ENCODE measurements at regions not wholly inside any gene's neighbourhood (a gene's known extent, or its start where the extent isn't known, plus 50 kb on each side); places are given as distances from the start of the nearest gene placed in this dataset.

DNA sequence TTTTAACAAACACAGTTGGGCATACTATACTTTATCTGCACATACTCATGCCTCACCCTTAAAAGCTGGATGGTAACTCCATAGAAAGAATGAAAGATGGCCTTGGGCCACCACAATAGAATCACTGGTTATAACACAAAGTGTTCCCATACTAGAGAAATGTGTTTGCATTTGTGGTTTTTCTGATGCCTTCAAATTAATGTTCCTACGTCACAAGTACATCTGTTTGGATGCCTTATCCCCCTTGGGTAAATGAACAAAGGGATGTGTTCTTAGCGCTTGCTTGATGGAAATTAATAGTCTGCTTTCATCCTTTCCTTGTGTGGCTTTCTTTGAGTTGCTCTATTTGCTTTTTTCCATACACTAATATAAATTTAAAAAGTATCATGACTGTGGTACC lies 291.1 kb upstream of the PDE4D start:
- TF ChIP-seq GATA2 (IDR thresholded peaks at IDR 0.05; ENCODE audit: low read depth, low read length) (no peak), GATA3 (IDR thresholded peaks at IDR 0.05; ENCODE audit: low read depth, low read length) (no peak)

Data from SH-SY5Y (cell line).